GM21381 (cell line): ENCODE measurements at regions not wholly inside any gene's neighbourhood (a gene's known extent, or its start where the extent isn't known, plus 50 kb on each side); places are given as distances from the start of the nearest gene placed in this dataset.

Experiments
- ATAC-seq: cut with Tn5 transposase; IDR thresholded peaks from one replicate; pipeline ENCODE4 v1.9.1; 2021; ENCODE audit warnings: mild to moderate bottlenecking, moderate library complexity; ENCODE audit not compliant: unreplicated experiment

- ATAC-seq, result no peak
Observed at GRCh38 chr9:130781569-130781968, 53.5 kb upstream of the ABL1 start.

DNA sequence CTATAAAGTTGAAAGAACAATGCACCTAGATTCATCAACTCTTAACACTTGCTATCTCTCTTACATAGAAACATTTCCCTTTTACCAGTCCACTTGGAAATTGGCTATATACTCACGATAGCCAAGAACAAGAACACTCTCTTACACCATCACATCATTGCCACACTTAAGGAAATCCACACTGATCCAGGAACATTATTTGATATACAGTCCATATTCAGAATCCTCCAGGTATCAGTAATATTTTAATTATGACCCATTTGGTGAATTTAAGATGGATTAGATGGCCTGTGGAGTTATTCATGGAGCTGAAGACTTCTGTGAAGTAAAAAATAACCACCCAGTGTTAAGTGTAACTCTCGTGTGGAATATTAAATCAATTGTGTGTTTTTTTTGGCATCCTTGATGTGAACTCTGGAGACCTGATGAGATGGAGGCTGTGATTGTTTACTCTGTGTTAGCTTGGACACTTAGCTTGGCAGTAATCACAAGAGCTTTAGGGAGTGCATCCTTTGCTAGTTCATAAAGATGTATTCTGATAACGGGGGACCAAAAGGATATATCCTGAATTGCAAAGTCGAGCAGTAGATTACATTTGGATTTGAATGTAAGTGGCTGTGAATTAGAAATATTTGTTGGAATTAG is 52.0 kb upstream of the ABL1 start:
- ATAC-seq, result no peak

GRCh38 chr9:130785053-130785452 is 50.0 kb upstream of the ABL1 start:
- ATAC-seq, result no peak
